ENCODE measurements at regions not wholly inside any gene's neighbourhood (a gene's known extent, or its start where the extent isn't known, plus 50 kb on each side); places are given as distances from the start of the nearest gene placed in this dataset.

DNA sequence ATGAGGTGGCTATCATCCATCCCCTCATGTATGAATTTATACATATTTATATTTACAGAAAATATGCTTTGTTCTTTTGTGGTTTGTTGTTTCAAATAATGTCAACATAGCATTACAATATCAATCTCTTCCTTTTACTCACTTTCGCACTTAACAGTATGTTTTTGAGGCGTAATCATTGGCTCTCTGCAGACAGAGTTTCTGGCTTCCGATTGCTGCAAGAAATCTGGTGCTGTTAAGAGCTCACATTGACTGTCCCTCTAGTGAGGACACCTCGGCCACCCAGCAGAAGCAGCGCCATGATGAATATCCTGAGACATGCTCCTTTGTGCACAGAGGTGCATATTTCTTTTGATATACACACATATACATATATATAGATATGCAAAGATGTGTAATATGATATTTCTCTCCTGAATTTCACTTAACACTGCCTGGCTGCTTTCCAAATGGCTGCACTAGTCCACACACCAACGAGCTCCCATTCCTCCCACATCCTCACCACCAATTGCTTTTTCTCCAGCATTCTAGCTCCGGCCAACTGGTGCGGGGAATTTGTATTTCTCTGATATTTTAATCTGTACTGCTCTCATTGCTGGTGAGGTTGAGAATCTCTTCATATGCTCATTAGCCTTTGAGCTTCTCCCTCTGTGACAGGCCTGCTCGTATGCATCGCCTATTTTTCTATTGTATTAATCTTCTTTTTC, 248.4 kb downstream of the SIPA1L2 start:
- TF ChIP-seq SP1 (IDR thresholded peaks at IDR 0.05): no peak
- TF ChIP-seq FOXM1 (IDR thresholded peaks at IDR 0.05; ENCODE audit: borderline replicate concordance): no peak
- TF ChIP-seq LEF1 (IDR thresholded peaks at IDR 0.05; ENCODE audit: borderline replicate concordance): no peak
- TF ChIP-seq CTBP1 (IDR thresholded peaks at IDR 0.05; ENCODE audit: borderline replicate concordance): no peak
- no peak for TF ChIP-seq SUZ12 (IDR thresholded peaks at IDR 0.05)
- no peak for TF ChIP-seq L3MBTL2 (conservative IDR thresholded peaks at IDR 0.05)
- no peak for TF ChIP-seq BHLHE40 (IDR thresholded peaks at IDR 0.05; ENCODE audit: borderline replicate concordance)
- TF ChIP-seq TARDBP (IDR thresholded peaks at IDR 0.05): no peak
- no peak for TF ChIP-seq FOXA1 (IDR thresholded peaks at IDR 0.05)
